ENCODE measurements at regions not wholly inside any gene's neighbourhood (a gene's known extent, or its start where the extent isn't known, plus 50 kb on each side); places are given as distances from the start of the nearest gene placed in this dataset.
"Not testable (repeated sequence)": the region's sequence is repeated elsewhere in the genome, so short reads cannot be mapped to it uniquely, and the experiment has no call there.

GRCh38 chr9:39532597-39532996 is 177.1 kb downstream of the SPATA31A1 start:
- H3K36me3 ChIP-seq; H3K9me3 ChIP-seq; H3K4me3 ChIP-seq; H3K27me3 ChIP-seq; intact Hi-C loops (cut with DNase I; ENCODE audit: low total_unique reads); H3K4me1 ChIP-seq; in situ Hi-C loops (cut with MboI; ENCODE audit: low pct_ligation_motif_present in 1 of 4, low pct_unique_long_range_greater_than_20kb in 1 of 4, low sequenced_read_pairs in 3 of 4); H3K27ac ChIP-seq; DNase-seq: not testable (repeated sequence)
- 79% methylated on average over 5 of the region's 6 CpGs; no CpG with 5 or more reads in 1 of the 2 donors for WGBS, 2 donors (ENCODE audit: low coverage in 1 of 2)

GRCh38 chr9:39533001-39533762 is 177.7 kb downstream of the SPATA31A1 start:
- H3K27me3 ChIP-seq; in situ Hi-C loops (cut with MboI; ENCODE audit: low pct_ligation_motif_present in 1 of 4, low pct_unique_long_range_greater_than_20kb in 1 of 4, low sequenced_read_pairs in 3 of 4); H3K4me3 ChIP-seq; DNase-seq; H3K9me3 ChIP-seq; H3K4me1 ChIP-seq; H3K27ac ChIP-seq; intact Hi-C loops (cut with DNase I; ENCODE audit: low total_unique reads); H3K36me3 ChIP-seq: not testable (repeated sequence)
- no CpG with 5 or more reads among the region's 38 CpGs for WGBS, 2 donors (ENCODE audit: low coverage in 1 of 2)

- H3K4me1 ChIP-seq; DNase-seq; H3K4me3 ChIP-seq; H3K9me3 ChIP-seq; H3K36me3 ChIP-seq; H3K27me3 ChIP-seq; intact Hi-C loops (cut with DNase I; ENCODE audit: low total_unique reads); in situ Hi-C loops (cut with MboI; ENCODE audit: low pct_ligation_motif_present in 1 of 4, low pct_unique_long_range_greater_than_20kb in 1 of 4, low sequenced_read_pairs in 3 of 4); H3K27ac ChIP-seq: not testable (repeated sequence)
- WGBS, 2 donors (ENCODE audit: low coverage in 1 of 2): 100% methylated on average over 13 of the region's 38 CpGs; no CpG with 5 or more reads in 1 of the 2 donors
Measured at GRCh38 chr9:39533763-39534548, 178.5 kb downstream of the SPATA31A1 start.

GRCh38 chr9:39534897-39535296 is 179.4 kb downstream of the SPATA31A1 start:
- not testable (repeated sequence) for H3K9me3 ChIP-seq
- 91% methylated on average over 10 of the region's 11 CpGs; no CpG with 5 or more reads in 1 of the 2 donors for WGBS, 2 donors (ENCODE audit: low coverage in 1 of 2)

GRCh38 chr9:39542157-39542556 is 186.7 kb downstream of the SPATA31A1 start:
- H3K4me1 ChIP-seq; H3K27me3 ChIP-seq; intact Hi-C loops (cut with DNase I; ENCODE audit: low total_unique reads); DNase-seq; in situ Hi-C loops (cut with MboI; ENCODE audit: low pct_ligation_motif_present in 1 of 4, low pct_unique_long_range_greater_than_20kb in 1 of 4, low sequenced_read_pairs in 3 of 4); H3K36me3 ChIP-seq; H3K27ac ChIP-seq; H3K4me3 ChIP-seq; H3K9me3 ChIP-seq: not testable (repeated sequence)
- WGBS, 2 donors (ENCODE audit: low coverage in 1 of 2): 68 to 100% methylated on average over 1 of the region's 1 CpG

More at GRCh38 chr9:39534897-39535296, 179.4 kb downstream of the SPATA31A1 start:
- intact Hi-C loops (cut with DNase I; ENCODE audit: low total_unique reads); H3K27me3 ChIP-seq; H3K36me3 ChIP-seq; H3K4me3 ChIP-seq; in situ Hi-C loops (cut with MboI; ENCODE audit: low pct_ligation_motif_present in 1 of 4, low pct_unique_long_range_greater_than_20kb in 1 of 4, low sequenced_read_pairs in 3 of 4); H3K4me1 ChIP-seq; DNase-seq; H3K27ac ChIP-seq: not testable (repeated sequence)

GRCh38 chr9:39545079-39545478 is 189.6 kb downstream of the SPATA31A1 start:
- DNase-seq; intact Hi-C loops (cut with DNase I; ENCODE audit: low total_unique reads); H3K4me1 ChIP-seq; H3K9me3 ChIP-seq; H3K4me3 ChIP-seq; in situ Hi-C loops (cut with MboI; ENCODE audit: low pct_ligation_motif_present in 1 of 4, low pct_unique_long_range_greater_than_20kb in 1 of 4, low sequenced_read_pairs in 3 of 4); H3K27ac ChIP-seq; H3K36me3 ChIP-seq; H3K27me3 ChIP-seq: not testable (repeated sequence)

- DNase-seq; in situ Hi-C loops (cut with MboI; ENCODE audit: low pct_ligation_motif_present in 1 of 4, low pct_unique_long_range_greater_than_20kb in 1 of 4, low sequenced_read_pairs in 3 of 4); H3K27me3 ChIP-seq; H3K36me3 ChIP-seq; H3K4me1 ChIP-seq; H3K4me3 ChIP-seq; H3K9me3 ChIP-seq; H3K27ac ChIP-seq; intact Hi-C loops (cut with DNase I; ENCODE audit: low total_unique reads): not testable (repeated sequence)
- WGBS, 2 donors (ENCODE audit: low coverage in 1 of 2): 70 to 84% methylated on average over 2 of the region's 2 CpGs
Measured at GRCh38 chr9:39550573-39550972, 195.1 kb downstream of the SPATA31A1 start.

- 100% methylated on average over 1 of the region's 1 CpG for WGBS, 2 donors (ENCODE audit: low coverage in 1 of 2)
- H3K9me3 ChIP-seq; H3K36me3 ChIP-seq; H3K27me3 ChIP-seq; H3K27ac ChIP-seq; intact Hi-C loops (cut with DNase I; ENCODE audit: low total_unique reads); H3K4me3 ChIP-seq; in situ Hi-C loops (cut with MboI; ENCODE audit: low pct_ligation_motif_present in 1 of 4, low pct_unique_long_range_greater_than_20kb in 1 of 4, low sequenced_read_pairs in 3 of 4); DNase-seq; H3K4me1 ChIP-seq: not testable (repeated sequence)
Measured at GRCh38 chr9:39551544-39551943, 196.1 kb downstream of the SPATA31A1 start.

- H3K4me3 ChIP-seq; DNase-seq; H3K27me3 ChIP-seq; H3K27ac ChIP-seq; H3K9me3 ChIP-seq; in situ Hi-C loops (cut with MboI; ENCODE audit: low pct_ligation_motif_present in 1 of 4, low pct_unique_long_range_greater_than_20kb in 1 of 4, low sequenced_read_pairs in 3 of 4); H3K36me3 ChIP-seq; intact Hi-C loops (cut with DNase I; ENCODE audit: low total_unique reads); H3K4me1 ChIP-seq: not testable (repeated sequence)
- WGBS, 2 donors (ENCODE audit: low coverage in 1 of 2): 68% methylated on average over 3 of the region's 3 CpGs; no CpG with 5 or more reads in 1 of the 2 donors
Measured at GRCh38 chr9:39552242-39552881, 196.9 kb downstream of the SPATA31A1 start.

- H3K27me3 ChIP-seq; H3K4me1 ChIP-seq; in situ Hi-C loops (cut with MboI; ENCODE audit: low pct_ligation_motif_present in 1 of 4, low pct_unique_long_range_greater_than_20kb in 1 of 4, low sequenced_read_pairs in 3 of 4); DNase-seq; H3K27ac ChIP-seq; intact Hi-C loops (cut with DNase I; ENCODE audit: low total_unique reads); H3K36me3 ChIP-seq; H3K4me3 ChIP-seq; H3K9me3 ChIP-seq: not testable (repeated sequence)
- WGBS, 2 donors (ENCODE audit: low coverage in 1 of 2): 26% methylated on average over 1 of the region's 1 CpG; no CpG with 5 or more reads in 1 of the 2 donors
Measured at GRCh38 chr9:39554352-39554751, 198.9 kb downstream of the SPATA31A1 start.
